ENCODE measurements at regions not wholly inside any gene's neighbourhood (a gene's known extent, or its start where the extent isn't known, plus 50 kb on each side); places are given as distances from the start of the nearest gene placed in this dataset.

DNA sequence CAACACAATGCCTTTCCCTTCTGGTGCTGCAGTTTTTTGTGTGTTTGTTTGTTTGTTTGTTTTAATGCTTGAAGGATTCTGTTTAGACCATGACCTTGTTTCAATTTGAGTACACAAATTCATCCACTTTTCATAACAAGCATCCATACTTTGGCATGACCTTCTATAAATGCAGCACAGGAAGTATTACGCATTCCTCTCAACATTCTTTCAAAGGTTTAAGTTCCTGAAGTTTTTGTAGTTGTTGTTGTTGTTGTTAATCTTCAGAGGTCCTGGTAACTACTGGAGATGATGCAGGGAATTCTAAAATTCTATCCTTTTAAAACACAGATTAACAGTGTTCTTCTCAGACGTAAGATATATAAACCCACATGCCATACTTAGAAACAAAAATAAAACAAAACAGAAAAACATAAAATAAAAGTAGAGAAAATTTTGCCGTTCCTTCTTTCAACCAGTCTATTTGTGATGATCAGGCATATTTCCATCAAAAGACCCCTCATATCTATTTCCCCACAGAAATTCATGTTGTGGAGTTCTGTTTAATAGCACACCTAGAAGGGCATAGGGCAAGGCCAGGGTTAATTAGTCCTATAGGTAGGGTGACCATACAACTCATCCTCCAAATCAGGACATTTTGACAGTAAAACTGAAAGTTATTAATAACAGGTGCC is 529.9 kb downstream of the NOVA1 start:
- TF ChIP-seq CTCF (IDR thresholded peaks at IDR 0.05): no peak
- TF ChIP-seq POLR2A (IDR thresholded peaks at IDR 0.05): no peak
